GM06990 (cell line): ENCODE measurements at regions not wholly inside any gene's neighbourhood (a gene's known extent, or its start where the extent isn't known, plus 50 kb on each side); places are given as distances from the start of the nearest gene placed in this dataset.

Experiments
- DNase-seq: peaks from one replicate; pipeline ENCODE4 v3.0.0-alpha.2; 2011; ENCODE audit not compliant: insufficient read length; ENCODE audit errors: extremely low read depth
- H3K27me3 ChIP-seq: replicated peaks from 2 replicates; pipeline ENCODE4 v1.6.0; 2011; ENCODE audit warnings: low read length; ENCODE audit not compliant: control insufficient read depth, insufficient read depth
- H3K36me3 ChIP-seq: 2 replicates; pipeline ENCODE4 v1.5.1; 2011; ENCODE audit warnings: low read length; ENCODE audit not compliant: control insufficient read depth, insufficient read depth
- H3K4me3 ChIP-seq: replicated peaks from 2 replicates; pipeline ENCODE4 v1.5.1; 2011; ENCODE audit warnings: low read depth, mild to moderate bottlenecking, control low read depth, low read length
- CTCF ChIP-seq: IDR thresholded peaks from 2 replicates; pipeline ENCODE4 v1.5.1; 2011; ENCODE audit warnings: low read length, control low read depth, mild to moderate bottlenecking, inconsistent platforms; ENCODE audit not compliant: insufficient read depth, poor library complexity, severe bottlenecking

- Histone ChIP-seq H3K27me3 (no peaks in the 10 kb centered on the region), H3K4me3 (no peak overlapping the region), H3K36me3 (no peaks in the 10 kb centered on the region)
- TF ChIP-seq CTCF = no peak
- no peak for DNase-seq
Observed at GRCh38 chr15:47437491-47437890, 279.8 kb upstream of the SEMA6D start.

- Histone ChIP-seq H3K27me3 (no peaks in the 10 kb centered on the region), H3K4me3 (no peak overlapping the region), H3K36me3 (no peaks in the 10 kb centered on the region)
- no peak for TF ChIP-seq CTCF
- DNase-seq = no peak
Observed at GRCh38 chr15:47439146-47440111, 277.9 kb upstream of the SEMA6D start.

- DNase-seq = no peak
- no peak for TF ChIP-seq CTCF
- Histone ChIP-seq H3K27me3 (no peaks in the 10 kb centered on the region), H3K36me3 (no peaks in the 10 kb centered on the region), H3K4me3 (no peak overlapping the region)
Observed at GRCh38 chr15:47442371-47442770, 274.9 kb upstream of the SEMA6D start.

- no peak for TF ChIP-seq CTCF
- Histone ChIP-seq H3K4me3 (no peak overlapping the region), H3K27me3 (no peaks in the 10 kb centered on the region), H3K36me3 (no peaks in the 10 kb centered on the region)
- DNase-seq = no peak
Observed at GRCh38 chr15:47443839-47444238, 273.5 kb upstream of the SEMA6D start.

- no peak overlapping the region for H3K4me3 ChIP-seq
- no peaks in the 10 kb centered on the region for H3K36me3 ChIP-seq
- no peaks in the 10 kb centered on the region for H3K27me3 ChIP-seq
- TF ChIP-seq CTCF = no peak
- DNase-seq = no peak
Observed at GRCh38 chr15:47445723-47446392, 271.4 kb upstream of the SEMA6D start.
